ENCODE measurements at regions not wholly inside any gene's neighbourhood (a gene's known extent, or its start where the extent isn't known, plus 50 kb on each side); places are given as distances from the start of the nearest gene placed in this dataset.

- no TSS peak for BruUV-seq (replicated peaks)
- in situ Hi-C loops (cut with HindIII; ENCODE audit: low pct_unique_long_range_greater_than_20kb, low sequenced_read_pairs): no loop called here
- CTCF ChIA-PET: no interaction called here
These were observed 120.9 kb upstream of the CNTLN start for GRCh38 chr9:17013891-17014290.

GRCh38 chr9:17013010-17013409 lies 121.8 kb upstream of the CNTLN start:
- no peak for ATAC-seq
- ChIA-PET POLR2A (no interaction called here), CTCF (no interaction called here)
- no peaks in the 10 kb centered on the region for H3K27me3 ChIP-seq (ENCODE audit: control insufficient read depth, insufficient read depth, low read length)
- no peaks in the 10 kb centered on the region for H3K9me3 ChIP-seq (ENCODE audit: control insufficient read depth, insufficient read depth, low read depth, low read length)
- intact Hi-C loops (cut with micrococcal nuclease; ENCODE audit: unreplicated experiment): no loop called here
- TF ChIP-seq REST (IDR thresholded peaks at IDR 0.05; ENCODE audit: insufficient read depth in 1 of 2, low read depth in 2 of 2, low read length in 1 of 2) (no peak), SIN3A (IDR thresholded peaks at IDR 0.05; ENCODE audit: borderline replicate concordance, insufficient read depth, low read depth, low read length) (no peak), TCF7L2 (IDR thresholded peaks at IDR 0.05; ENCODE audit: low read depth, low read length) (no peak), CTCF (IDR thresholded peaks at IDR 0.05) (no peak), POLR2AphosphoS5 (IDR thresholded peaks at IDR 0.05; ENCODE audit: low read depth, low read length) (no peak)
- H3K4me3 ChIP-seq (ENCODE audit: low read depth in 2 of 2, low read length in 2 of 2): no peak overlapping the region
- no peaks in the 10 kb centered on the region for H3K36me3 ChIP-seq (ENCODE audit: control insufficient read depth, insufficient read depth, low read length)
- H3K27ac ChIP-seq (ENCODE audit: low read length): no peak overlapping the region
- in situ Hi-C loops (cut with HindIII; ENCODE audit: low pct_unique_long_range_greater_than_20kb, low sequenced_read_pairs): no loop called here
- DNase-seq (ENCODE audit: low read depth, low spot score): no peak
- no TSS peak for BruUV-seq (replicated peaks)
- H3K4me1 ChIP-seq (ENCODE audit: control insufficient read depth, insufficient read depth, low read length): no peaks in the 10 kb centered on the region

More at GRCh38 chr9:17013891-17014290, 120.9 kb upstream of the CNTLN start:
- H3K9me3 ChIP-seq (ENCODE audit: control insufficient read depth, insufficient read depth, low read depth, low read length): no peaks in the 10 kb centered on the region
- no peaks in the 10 kb centered on the region for H3K27me3 ChIP-seq (ENCODE audit: control insufficient read depth, insufficient read depth, low read length)
- TF ChIP-seq TCF7L2 (IDR thresholded peaks at IDR 0.05; ENCODE audit: low read depth, low read length) (no peak), REST (IDR thresholded peaks at IDR 0.05; ENCODE audit: insufficient read depth in 1 of 2, low read depth in 2 of 2, low read length in 1 of 2) (no peak), POLR2AphosphoS5 (IDR thresholded peaks at IDR 0.05; ENCODE audit: low read depth, low read length) (no peak), SIN3A (IDR thresholded peaks at IDR 0.05; ENCODE audit: borderline replicate concordance, insufficient read depth, low read depth, low read length) (no peak), CTCF (IDR thresholded peaks at IDR 0.05) (no peak)
- no peak overlapping the region for H3K4me3 ChIP-seq (ENCODE audit: low read depth in 2 of 2, low read length in 2 of 2)
- POLR2A ChIA-PET: no interaction called here
- intact Hi-C loops (cut with micrococcal nuclease; ENCODE audit: unreplicated experiment): no loop called here
- H3K36me3 ChIP-seq (ENCODE audit: control insufficient read depth, insufficient read depth, low read length): no peaks in the 10 kb centered on the region
- H3K4me1 ChIP-seq (ENCODE audit: control insufficient read depth, insufficient read depth, low read length): no peaks in the 10 kb centered on the region
- no peak for DNase-seq (ENCODE audit: low read depth, low spot score)
- no peak overlapping the region for H3K27ac ChIP-seq (ENCODE audit: low read length)
- ATAC-seq: no peak
